Suprapubic skin (tissue), 4 donors: ENCODE measurements at regions not wholly inside any gene's neighbourhood (a gene's known extent, or its start where the extent isn't known, plus 50 kb on each side); places are given as distances from the start of the nearest gene placed in this dataset.

Source experiments
- DNase-seq, 2 donors: peaks; one replicate each; pipeline ENCODE4 v3.0.0-alpha.2; 2019; ENCODE audit warnings: low spot score in 2 of 2
- H3K27ac ChIP-seq: fragments of 200-600 bp; sonication (generic); one replicate; pipeline ENCODE4 v1.5.1; 2019
- H3K27me3 ChIP-seq: fragments of 200-600 bp; sonication (generic); one replicate; pipeline ENCODE4 v1.5.1; 2019
- H3K36me3 ChIP-seq: fragments of 200-600 bp; sonication (generic); one replicate; pipeline ENCODE4 v1.5.1; 2019
- H3K4me1 ChIP-seq: fragments of 200-600 bp; sonication (generic); one replicate; pipeline ENCODE4 v1.5.1; 2019
- H3K4me3 ChIP-seq: fragments of 200-600 bp; sonication (generic); one replicate; pipeline ENCODE4 v1.5.1; 2019; ENCODE audit warnings: mild to moderate bottlenecking
- H3K9me3 ChIP-seq: fragments of 200-600 bp; sonication (generic); one replicate; pipeline ENCODE4 v1.5.1; 2019
- CTCF ChIP-seq, 2 donors: fragments of 200-600 bp in 1 of 2; fragments of 450-650 bp in 1 of 2; sonication (generic) in 1 of 2; IDR thresholded peaks; one replicate each; pipeline ENCODE4 v1.5.1; 2016 to 2019; ENCODE audit warnings: antibody characterized with exemption in 2 of 2, mild to moderate bottlenecking in 1 of 2, moderate library complexity in 1 of 2
- EP300 ChIP-seq: sonication (generic); formaldehyde crosslinking; IDR thresholded peaks from one replicate; pipeline ENCODE4 v1.6.1; 2017; ENCODE audit warnings: antibody characterized with exemption
- POLR2A ChIP-seq, 2 donors: fragments of 450-650 bp; IDR thresholded peaks; one replicate each; pipeline ENCODE4 v1.6.1; 2017; ENCODE audit warnings: antibody characterized with exemption in 2 of 2, mild to moderate bottlenecking in 2 of 2, moderate library complexity in 2 of 2
- POLR2AphosphoS5 ChIP-seq, 3 donors: sonication (generic); formaldehyde crosslinking; IDR thresholded peaks; one replicate each; pipeline ENCODE4 v1.6.1; 2017; ENCODE audit warnings: antibody characterized with exemption in 3 of 3
- WGBS: methylation state at CpG from one replicate; pipeline ENCODE4 v1.1.5; 2018; 5-methylcytosine and 5-hydroxymethylcytosine counted together

- Histone ChIP-seq H3K9me3 (peaks cover 9% of the 10 kb centered on the region), H3K4me3 (no peak overlapping the region), H3K36me3 (no peaks in the 10 kb centered on the region), H3K27ac (no peak overlapping the region), H3K4me1 (no peaks in the 10 kb centered on the region), H3K27me3 (no peaks in the 10 kb centered on the region)
- DNase-seq = no peak
- 84% methylated on average over 4 of the region's 4 CpGs for WGBS
- TF ChIP-seq POLR2AphosphoS5 (IDR thresholded peaks at IDR 0.05) (no peak), POLR2A (IDR thresholded peaks at IDR 0.05) (no peak), CTCF (IDR thresholded peaks at IDR 0.05) (no peak), EP300 (no peak)
These were observed 204.2 kb upstream of the PLD5 start for GRCh38 chr1:242728696-242729095.

DNA sequence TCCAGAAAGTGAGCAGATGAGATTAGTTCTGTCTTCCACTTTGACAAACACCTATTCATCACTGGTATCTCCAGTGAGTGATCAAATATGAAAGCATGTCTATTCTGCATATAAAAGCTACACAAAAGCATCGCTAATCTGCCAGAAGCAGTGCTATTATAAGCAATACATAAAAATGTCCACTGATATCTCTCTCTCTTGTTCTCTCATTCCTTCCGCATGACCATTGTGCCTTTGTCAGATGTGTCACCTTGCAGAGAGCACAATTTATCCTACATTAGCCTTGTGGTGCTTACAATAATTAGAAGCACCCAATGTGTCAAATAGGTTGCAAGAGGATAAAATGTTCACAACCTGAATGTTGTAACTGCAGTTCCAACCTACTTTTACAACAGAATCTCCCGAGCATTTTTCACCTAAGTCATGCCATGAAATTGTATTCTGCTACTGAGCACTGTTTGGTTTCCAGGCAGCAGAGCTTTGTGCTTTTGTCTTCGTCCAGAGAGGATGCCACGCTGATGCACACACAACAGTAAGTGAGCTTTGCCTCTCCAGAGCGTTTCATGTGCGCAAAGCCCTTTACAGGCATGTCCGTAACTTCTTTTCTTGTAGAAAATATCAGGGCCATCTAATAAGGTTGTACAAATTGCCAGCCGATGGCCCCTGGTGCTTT lies 198.7 kb upstream of the PLD5 start:
- WGBS = 82% methylated on average over 9 of the region's 9 CpGs
- H3K4me1 ChIP-seq = no peaks in the 10 kb centered on the region
- no peaks in the 10 kb centered on the region for H3K27me3 ChIP-seq
- H3K9me3 ChIP-seq = peaks cover 7% of the 10 kb centered on the region
- no peak overlapping the region for H3K27ac ChIP-seq
- no peaks in the 10 kb centered on the region for H3K36me3 ChIP-seq
- TF ChIP-seq POLR2AphosphoS5 (IDR thresholded peaks at IDR 0.05) = no peak
- no peak for TF ChIP-seq CTCF (IDR thresholded peaks at IDR 0.05)
- no peak for TF ChIP-seq POLR2A (IDR thresholded peaks at IDR 0.05)
- no peak for TF ChIP-seq EP300
- no peak overlapping the region for H3K4me3 ChIP-seq
- DNase-seq = no peak

GRCh38 chr1:242718967-242719366 lies 194.5 kb upstream of the PLD5 start:
- WGBS = 80% methylated on average over 6 of the region's 6 CpGs
- TF ChIP-seq POLR2AphosphoS5 (IDR thresholded peaks at IDR 0.05) (no peak), POLR2A (IDR thresholded peaks at IDR 0.05) (no peak), CTCF (IDR thresholded peaks at IDR 0.05) (no peak), EP300 (no peak)
- H3K27me3 ChIP-seq = no peaks in the 10 kb centered on the region
- no peak overlapping the region for H3K4me3 ChIP-seq
- H3K4me1 ChIP-seq = no peaks in the 10 kb centered on the region
- no peaks in the 10 kb centered on the region for H3K9me3 ChIP-seq
- no peak for DNase-seq
- H3K36me3 ChIP-seq = no peaks in the 10 kb centered on the region
- H3K27ac ChIP-seq = no peak overlapping the region

DNA sequence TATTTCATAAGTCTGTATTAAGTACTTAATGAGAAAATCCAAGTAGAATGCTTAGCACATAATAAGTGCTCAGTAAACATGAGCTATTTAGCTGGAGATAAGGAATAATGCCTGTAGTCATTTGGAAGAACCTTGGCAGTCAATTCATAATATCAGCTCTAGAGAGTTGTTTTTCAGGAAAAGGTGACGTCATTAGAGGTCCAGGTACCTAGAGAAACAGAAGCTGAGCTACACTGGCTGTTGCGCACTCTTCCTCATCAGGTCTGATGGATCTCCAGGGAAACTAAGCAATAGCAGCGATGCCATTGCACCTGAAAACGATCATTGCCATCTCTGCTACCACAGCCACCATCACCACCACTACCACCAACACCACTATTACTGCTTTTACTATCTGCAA lies 187.8 kb upstream of the PLD5 start:
- Histone ChIP-seq H3K27ac (no peak overlapping the region), H3K4me1 (no peaks in the 10 kb centered on the region), H3K36me3 (no peaks in the 10 kb centered on the region), H3K9me3 (peaks cover 5% of the 10 kb centered on the region), H3K27me3 (no peaks in the 10 kb centered on the region), H3K4me3 (no peak overlapping the region)
- TF ChIP-seq POLR2A (IDR thresholded peaks at IDR 0.05) (no peak), EP300 (no peak), CTCF (IDR thresholded peaks at IDR 0.05) (no peak), POLR2AphosphoS5 (IDR thresholded peaks at IDR 0.05) (no peak)
- DNase-seq = no peak
- 89% methylated on average over 4 of the region's 4 CpGs for WGBS

DNA sequence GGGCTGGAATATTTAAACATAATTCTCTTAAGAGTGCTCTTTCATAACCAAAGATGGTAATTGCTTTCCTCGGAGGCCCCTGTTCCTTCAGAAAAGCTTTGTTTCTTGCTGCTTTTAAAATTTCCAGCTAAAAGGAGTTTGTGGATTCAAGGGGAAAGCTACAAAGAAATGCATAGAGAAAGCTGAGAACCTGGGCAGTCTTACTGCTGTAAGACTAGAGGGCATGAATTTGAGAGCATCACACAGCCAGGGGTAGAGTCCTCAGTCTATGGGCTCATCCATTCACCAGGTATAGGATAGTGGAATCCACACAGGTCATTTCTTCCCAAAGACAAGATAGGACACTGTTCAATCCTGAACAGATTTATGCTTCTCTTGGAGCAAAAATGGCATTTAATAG lies 186.3 kb upstream of the PLD5 start:
- TF ChIP-seq EP300 (no peak), POLR2AphosphoS5 (IDR thresholded peaks at IDR 0.05) (no peak), CTCF (IDR thresholded peaks at IDR 0.05) (no peak), POLR2A (IDR thresholded peaks at IDR 0.05) (no peak)
- H3K27me3 ChIP-seq = no peaks in the 10 kb centered on the region
- no peaks in the 10 kb centered on the region for H3K4me1 ChIP-seq
- H3K36me3 ChIP-seq = no peaks in the 10 kb centered on the region
- no peak for DNase-seq
- H3K27ac ChIP-seq = no peak overlapping the region
- no peak overlapping the region for H3K4me3 ChIP-seq
- peaks cover 5% of the 10 kb centered on the region for H3K9me3 ChIP-seq
- WGBS = 62% methylated on average over 1 of the region's 1 CpG
